ENCODE measurements at regions not wholly inside any gene's neighbourhood (a gene's known extent, or its start where the extent isn't known, plus 50 kb on each side); places are given as distances from the start of the nearest gene placed in this dataset.

- Histone ChIP-seq H3K27ac (ENCODE audit: low read depth, low read length) (no peak overlapping the region), H3K4me3 (ENCODE audit: low read length) (no peak overlapping the region), H3K36me3 (ENCODE audit: control insufficient read depth, low read length) (no peaks in the 10 kb centered on the region), H3K4me2 (ENCODE audit: low read length) (no peak overlapping the region), H4K20me1 (ENCODE audit: control insufficient read depth, insufficient read depth, low read depth, low read length) (no peaks in the 10 kb centered on the region), H3K9me3 (ENCODE audit: control insufficient read depth, insufficient read depth, low read length) (no peaks in the 10 kb centered on the region), H3K9me2 (replicated peaks; ENCODE audit: control insufficient read depth, low read length) (no peaks in the 10 kb centered on the region), H3K4me1 (ENCODE audit: control insufficient read depth, low read length) (no peaks in the 10 kb centered on the region), H3K79me2 (ENCODE audit: control insufficient read depth, low read length) (no peaks in the 10 kb centered on the region), H3F3A (ENCODE audit: control insufficient read depth, insufficient read depth) (no peaks in the 10 kb centered on the region), H3K27me3 (ENCODE audit: control insufficient read depth, low read length) (no peaks in the 10 kb centered on the region)
- TF ChIP-seq EZH2phosphoT487 (IDR thresholded peaks at IDR 0.05; ENCODE audit: borderline replicate concordance, low read length) (no peak), CTCF (IDR thresholded peaks at IDR 0.05; ENCODE audit: low read depth, low read length, poor library complexity, severe bottlenecking) (no peak)
Measured at GRCh38 chr13:65609350-65609749, 1620.8 kb downstream of the PCDH9 start.

- Histone ChIP-seq H3K4me2 (ENCODE audit: low read length) (no peak overlapping the region), H3K4me3 (ENCODE audit: low read length) (no peak overlapping the region), H3K9me2 (replicated peaks; ENCODE audit: control insufficient read depth, low read length) (no peaks in the 10 kb centered on the region), H3F3A (ENCODE audit: control insufficient read depth, insufficient read depth) (no peaks in the 10 kb centered on the region), H3K27me3 (ENCODE audit: control insufficient read depth, low read length) (no peaks in the 10 kb centered on the region), H3K36me3 (ENCODE audit: control insufficient read depth, low read length) (no peaks in the 10 kb centered on the region), H4K20me1 (ENCODE audit: control insufficient read depth, insufficient read depth, low read depth, low read length) (no peaks in the 10 kb centered on the region), H3K9me3 (ENCODE audit: control insufficient read depth, insufficient read depth, low read length) (no peaks in the 10 kb centered on the region), H3K27ac (ENCODE audit: low read depth, low read length) (no peak overlapping the region), H3K79me2 (ENCODE audit: control insufficient read depth, low read length) (no peaks in the 10 kb centered on the region), H3K4me1 (ENCODE audit: control insufficient read depth, low read length) (no peaks in the 10 kb centered on the region)
- TF ChIP-seq EZH2phosphoT487 (IDR thresholded peaks at IDR 0.05; ENCODE audit: borderline replicate concordance, low read length) (no peak), CTCF (IDR thresholded peaks at IDR 0.05; ENCODE audit: low read depth, low read length, poor library complexity, severe bottlenecking) (no peak)
Measured at GRCh38 chr13:65606622-65607021, 1623.5 kb downstream of the PCDH9 start.

GRCh38 chr13:65605396-65605795 is 1624.7 kb downstream of the PCDH9 start:
- no peaks in the 10 kb centered on the region for H4K20me1 ChIP-seq (ENCODE audit: control insufficient read depth, insufficient read depth, low read depth, low read length)
- H3K9me2 ChIP-seq (replicated peaks; ENCODE audit: control insufficient read depth, low read length) = no peaks in the 10 kb centered on the region
- no peaks in the 10 kb centered on the region for H3K9me3 ChIP-seq (ENCODE audit: control insufficient read depth, insufficient read depth, low read length)
- H3K4me2 ChIP-seq (ENCODE audit: low read length) = no peak overlapping the region
- H3K36me3 ChIP-seq (ENCODE audit: control insufficient read depth, low read length) = no peaks in the 10 kb centered on the region
- H3F3A ChIP-seq (ENCODE audit: control insufficient read depth, insufficient read depth) = no peaks in the 10 kb centered on the region
- H3K4me1 ChIP-seq (ENCODE audit: control insufficient read depth, low read length) = no peaks in the 10 kb centered on the region
- no peaks in the 10 kb centered on the region for H3K79me2 ChIP-seq (ENCODE audit: control insufficient read depth, low read length)
- no peaks in the 10 kb centered on the region for H3K27me3 ChIP-seq (ENCODE audit: control insufficient read depth, low read length)
- TF ChIP-seq CTCF (IDR thresholded peaks at IDR 0.05; ENCODE audit: low read depth, low read length, poor library complexity, severe bottlenecking) = no peak
- no peak for TF ChIP-seq EZH2phosphoT487 (IDR thresholded peaks at IDR 0.05; ENCODE audit: borderline replicate concordance, low read length)
- no peak overlapping the region for H3K4me3 ChIP-seq (ENCODE audit: low read length)
- no peak overlapping the region for H3K27ac ChIP-seq (ENCODE audit: low read depth, low read length)

GRCh38 chr13:65603160-65603559 is 1627.0 kb downstream of the PCDH9 start:
- no peaks in the 10 kb centered on the region for H3K79me2 ChIP-seq (ENCODE audit: control insufficient read depth, low read length)
- H3K27me3 ChIP-seq (ENCODE audit: control insufficient read depth, low read length) = no peaks in the 10 kb centered on the region
- no peak overlapping the region for H3K4me3 ChIP-seq (ENCODE audit: low read length)
- H4K20me1 ChIP-seq (ENCODE audit: control insufficient read depth, insufficient read depth, low read depth, low read length) = no peaks in the 10 kb centered on the region
- no peak for TF ChIP-seq EZH2phosphoT487 (IDR thresholded peaks at IDR 0.05; ENCODE audit: borderline replicate concordance, low read length)
- no peaks in the 10 kb centered on the region for H3K9me3 ChIP-seq (ENCODE audit: control insufficient read depth, insufficient read depth, low read length)
- H3K4me2 ChIP-seq (ENCODE audit: low read length) = no peak overlapping the region
- H3K4me1 ChIP-seq (ENCODE audit: control insufficient read depth, low read length) = no peaks in the 10 kb centered on the region
- H3K9me2 ChIP-seq (replicated peaks; ENCODE audit: control insufficient read depth, low read length) = no peaks in the 10 kb centered on the region
- H3K36me3 ChIP-seq (ENCODE audit: control insufficient read depth, low read length) = no peaks in the 10 kb centered on the region
- no peak overlapping the region for H3K27ac ChIP-seq (ENCODE audit: low read depth, low read length)
- H3F3A ChIP-seq (ENCODE audit: control insufficient read depth, insufficient read depth) = no peaks in the 10 kb centered on the region
